Ishikawa (cell line): ENCODE measurements at regions not wholly inside any gene's neighbourhood (a gene's known extent, or its start where the extent isn't known, plus 50 kb on each side); places are given as distances from the start of the nearest gene placed in this dataset.

Source experiments
- CEBPB ChIP-seq: IDR thresholded peaks from 2 replicates; pipeline ENCODE4 v1.6.1; 2012
- CREB1 ChIP-seq: IDR thresholded peaks from 2 replicates; pipeline ENCODE4 v1.6.1; 2012; ENCODE audit warnings: low read depth
- EGR1 ChIP-seq: IDR thresholded peaks from 2 replicates; pipeline ENCODE4 v1.6.1; 2012
- EP300 ChIP-seq: IDR thresholded peaks from 2 replicates; pipeline ENCODE4 v1.6.1; 2012; ENCODE audit warnings: borderline replicate concordance
- FOXM1 ChIP-seq: IDR thresholded peaks from 2 replicates; pipeline ENCODE4 v1.6.1; 2012; ENCODE audit warnings: low read depth, borderline replicate concordance
- NFIC ChIP-seq: IDR thresholded peaks from 2 replicates; pipeline ENCODE4 v1.6.1; 2012
- RAD21 ChIP-seq: IDR thresholded peaks from 2 replicates; pipeline ENCODE4 v1.6.1; 2012; ENCODE audit warnings: low read depth
- TAF1 ChIP-seq: IDR thresholded peaks from 2 replicates; pipeline ENCODE4 v1.6.1; 2012; ENCODE audit warnings: low read depth, mild to moderate bottlenecking
- TCF12 ChIP-seq: IDR thresholded peaks from 2 replicates; pipeline ENCODE4 v1.6.1; 2012; ENCODE audit warnings: low read depth
- TEAD4 ChIP-seq: IDR thresholded peaks from 2 replicates; pipeline ENCODE4 v1.6.1; 2012
- YY1 ChIP-seq: IDR thresholded peaks from 2 replicates; pipeline ENCODE4 v1.6.1; 2012; ENCODE audit warnings: low read depth
- ZBTB7A ChIP-seq: IDR thresholded peaks from 2 replicates; pipeline ENCODE4 v1.6.1; 2012; ENCODE audit warnings: low read depth
- TF ChIP-seq, protein P1 (sequence below): IDR thresholded peaks from 2 replicates; pipeline ENCODE4 v1.6.1; 2012; ENCODE audit warnings: low read depth, mild to moderate bottlenecking
- TF ChIP-seq, protein P2 (sequence below): IDR thresholded peaks from 2 replicates; pipeline ENCODE4 v1.6.1; 2012
- TF ChIP-seq, protein P3 (sequence below): IDR thresholded peaks from 2 replicates; pipeline ENCODE4 v1.6.1; 2012

DNA sequence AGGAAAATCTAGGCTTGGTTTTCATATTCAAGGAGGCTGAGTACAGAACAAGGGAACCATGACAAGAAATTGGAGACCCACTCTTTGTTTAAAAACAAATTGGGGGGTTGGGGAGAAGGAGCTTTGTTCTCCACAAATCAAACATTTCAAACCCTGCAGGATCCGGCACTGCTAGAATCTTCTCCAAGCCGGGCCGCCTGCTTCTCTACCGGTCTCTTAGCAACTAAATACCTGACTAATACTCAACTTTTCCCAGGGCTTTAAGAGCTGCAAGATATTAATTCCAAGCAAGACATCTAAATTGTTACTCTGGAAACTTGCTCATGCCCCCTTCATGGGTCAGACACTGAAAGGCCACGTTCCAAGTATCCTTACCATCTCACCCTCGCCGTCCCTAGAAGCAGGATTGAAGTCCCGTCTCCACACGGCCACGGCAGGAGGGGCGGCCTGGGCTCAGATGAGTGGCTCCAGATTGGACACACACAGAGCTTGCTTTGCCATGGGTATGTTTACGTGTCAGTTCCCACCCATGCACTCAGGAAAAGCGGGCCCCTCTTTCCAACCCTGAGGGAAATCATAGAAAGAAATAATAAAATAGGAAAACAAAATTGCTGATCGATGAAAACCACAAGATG, 126.4 kb upstream of the CDH4 start:
- TF ChIP-seq YY1 (no peak), NFIC (no peak), CEBPB (no peak)
- TF ChIP-seq, protein P1, sequence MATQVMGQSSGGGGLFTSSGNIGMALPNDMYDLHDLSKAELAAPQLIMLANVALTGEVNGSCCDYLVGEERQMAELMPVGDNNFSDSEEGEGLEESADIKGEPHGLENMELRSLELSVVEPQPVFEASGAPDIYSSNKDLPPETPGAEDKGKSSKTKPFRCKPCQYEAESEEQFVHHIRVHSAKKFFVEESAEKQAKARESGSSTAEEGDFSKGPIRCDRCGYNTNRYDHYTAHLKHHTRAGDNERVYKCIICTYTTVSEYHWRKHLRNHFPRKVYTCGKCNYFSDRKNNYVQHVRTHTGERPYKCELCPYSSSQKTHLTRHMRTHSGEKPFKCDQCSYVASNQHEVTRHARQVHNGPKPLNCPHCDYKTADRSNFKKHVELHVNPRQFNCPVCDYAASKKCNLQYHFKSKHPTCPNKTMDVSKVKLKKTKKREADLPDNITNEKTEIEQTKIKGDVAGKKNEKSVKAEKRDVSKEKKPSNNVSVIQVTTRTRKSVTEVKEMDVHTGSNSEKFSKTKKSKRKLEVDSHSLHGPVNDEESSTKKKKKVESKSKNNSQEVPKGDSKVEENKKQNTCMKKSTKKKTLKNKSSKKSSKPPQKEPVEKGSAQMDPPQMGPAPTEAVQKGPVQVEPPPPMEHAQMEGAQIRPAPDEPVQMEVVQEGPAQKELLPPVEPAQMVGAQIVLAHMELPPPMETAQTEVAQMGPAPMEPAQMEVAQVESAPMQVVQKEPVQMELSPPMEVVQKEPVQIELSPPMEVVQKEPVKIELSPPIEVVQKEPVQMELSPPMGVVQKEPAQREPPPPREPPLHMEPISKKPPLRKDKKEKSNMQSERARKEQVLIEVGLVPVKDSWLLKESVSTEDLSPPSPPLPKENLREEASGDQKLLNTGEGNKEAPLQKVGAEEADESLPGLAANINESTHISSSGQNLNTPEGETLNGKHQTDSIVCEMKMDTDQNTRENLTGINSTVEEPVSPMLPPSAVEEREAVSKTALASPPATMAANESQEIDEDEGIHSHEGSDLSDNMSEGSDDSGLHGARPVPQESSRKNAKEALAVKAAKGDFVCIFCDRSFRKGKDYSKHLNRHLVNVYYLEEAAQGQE, result no peak
- TF ChIP-seq, protein P2, sequence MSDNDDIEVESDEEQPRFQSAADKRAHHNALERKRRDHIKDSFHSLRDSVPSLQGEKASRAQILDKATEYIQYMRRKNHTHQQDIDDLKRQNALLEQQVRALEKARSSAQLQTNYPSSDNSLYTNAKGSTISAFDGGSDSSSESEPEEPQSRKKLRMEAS, result no peak

DNA sequence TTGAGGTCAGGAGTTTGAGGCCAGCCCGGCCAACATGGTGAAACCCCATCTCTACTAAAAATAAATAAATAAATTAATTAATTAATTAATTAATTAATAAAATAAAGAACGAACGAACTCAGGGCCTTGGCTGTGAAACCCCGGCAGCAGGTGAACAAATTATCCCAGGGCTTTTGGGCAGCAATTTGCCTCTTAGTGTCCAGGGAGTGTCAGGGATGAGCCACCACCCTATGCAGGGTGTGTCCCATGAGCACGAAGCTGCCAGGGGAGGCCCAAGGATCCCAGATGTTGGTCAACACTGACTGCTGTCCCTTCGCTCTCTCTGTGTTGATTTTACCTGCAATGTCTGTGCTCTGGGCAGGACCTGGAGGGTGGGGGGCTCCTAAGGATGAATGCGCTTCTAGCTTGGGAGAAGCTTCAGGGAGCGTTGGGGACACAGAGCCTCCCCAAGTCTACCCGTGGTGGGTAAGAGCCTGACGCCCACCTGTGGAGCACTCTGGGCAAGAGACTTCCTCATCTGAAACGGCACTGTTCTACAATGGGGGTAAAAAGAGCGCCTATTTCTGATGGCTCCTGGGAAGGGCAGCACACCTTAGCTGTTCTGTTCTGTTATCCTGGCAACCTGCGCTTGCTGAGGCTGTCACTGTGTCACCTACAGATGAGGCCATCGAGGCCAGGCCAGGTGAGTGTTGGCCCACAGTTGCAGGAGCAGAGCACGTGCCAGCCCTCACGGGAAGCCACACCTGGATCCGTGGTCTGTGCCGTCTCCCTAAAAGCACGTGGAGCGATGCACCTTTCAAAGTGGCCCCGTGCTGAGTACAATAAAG, 125.5 kb upstream of the CDH4 start:
- TF ChIP-seq ZBTB7A (no peak), EP300 (no peak), TCF12 (no peak), TAF1 (no peak), RAD21 (no peak), CREB1 (no peak), TEAD4 (no peak), CEBPB (no peak), EGR1 (no peak), YY1 (no peak), FOXM1 (no peak), NFIC (no peak)
- TF ChIP-seq, protein P3, sequence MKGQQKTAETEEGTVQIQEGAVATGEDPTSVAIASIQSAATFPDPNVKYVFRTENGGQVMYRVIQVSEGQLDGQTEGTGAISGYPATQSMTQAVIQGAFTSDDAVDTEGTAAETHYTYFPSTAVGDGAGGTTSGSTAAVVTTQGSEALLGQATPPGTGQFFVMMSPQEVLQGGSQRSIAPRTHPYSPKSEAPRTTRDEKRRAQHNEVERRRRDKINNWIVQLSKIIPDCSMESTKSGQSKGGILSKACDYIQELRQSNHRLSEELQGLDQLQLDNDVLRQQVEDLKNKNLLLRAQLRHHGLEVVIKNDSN, result no peak
- TF ChIP-seq, protein P1, result no peak
- TF ChIP-seq, protein P2, result no peak

DNA sequence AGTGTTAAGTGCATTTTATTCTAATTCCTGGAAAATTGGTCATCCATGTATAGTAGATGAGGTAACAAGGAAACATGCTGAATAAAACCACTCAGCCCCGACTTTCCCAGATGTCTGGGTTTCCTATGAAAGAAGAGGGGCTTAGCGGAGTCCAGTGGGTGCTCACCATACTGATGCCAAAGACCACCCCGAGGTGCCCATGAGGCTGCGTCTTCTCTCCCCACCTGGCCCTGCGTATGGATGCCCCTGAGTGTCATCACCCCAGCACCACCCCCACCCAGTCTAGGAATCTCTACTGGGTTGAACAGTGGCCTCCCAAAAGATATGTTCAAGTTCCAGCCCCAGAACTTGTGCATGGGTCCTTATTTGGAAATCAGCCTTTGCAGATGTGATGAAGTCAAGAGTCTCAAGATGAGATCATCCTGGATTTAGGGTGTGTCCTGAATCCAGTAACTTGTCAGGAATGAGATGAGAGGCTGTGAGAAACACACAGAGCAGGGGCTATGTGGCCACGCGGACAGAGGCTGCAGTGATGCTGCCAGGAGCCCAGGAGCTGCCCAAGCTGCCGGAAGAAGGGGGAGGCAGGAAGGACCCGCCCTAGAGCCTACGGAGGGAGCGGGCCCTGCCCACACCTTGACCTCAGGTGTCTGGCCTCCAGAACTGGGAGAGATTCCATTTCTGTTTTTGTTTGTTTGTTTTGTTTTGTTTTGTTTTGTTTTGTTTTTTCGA, 124.6 kb upstream of the CDH4 start:
- TF ChIP-seq CREB1 (no peak), ZBTB7A (no peak), FOXM1 (no peak), RAD21 (no peak), YY1 (no peak), TAF1 (no peak), EGR1 (no peak), CEBPB (no peak), NFIC (no peak)
- TF ChIP-seq, protein P2, result no peak
- TF ChIP-seq, protein P3, result no peak
- TF ChIP-seq, protein P1, result no peak
